Activated CD4-positive, alpha-beta T cell treated with anti-CD3 and anti-CD28 coated beads, Interleukin-2, amount 50 U/mL, for 1 hour (primary cell): ENCODE measurements at regions not wholly inside any gene's neighbourhood (a gene's known extent, or its start where the extent isn't known, plus 50 kb on each side); places are given as distances from the start of the nearest gene placed in this dataset.
"Not testable (repeated sequence)": the region's sequence is repeated elsewhere in the genome, so short reads cannot be mapped to it uniquely, and the experiment has no call there.

Source experiments
- DNase-seq: peaks from one replicate; pipeline ENCODE4 v3.0.0-alpha.2; 2020

- no peak for DNase-seq
These were observed 311.9 kb upstream of the ANKH start for GRCh38 chr5:15183520-15183919.

- DNase-seq, result no peak
These were observed 298.6 kb upstream of the ANKH start for GRCh38 chr5:15170173-15170572.

- DNase-seq, result no peak
These were observed 296.8 kb upstream of the ANKH start for GRCh38 chr5:15168358-15168757.

GRCh38 chr5:15160091-15160490 is 288.5 kb upstream of the ANKH start:
- no peak for DNase-seq

GRCh38 chr5:15159606-15160005 is 288.0 kb upstream of the ANKH start:
- no peak for DNase-seq

- no peak for DNase-seq
These were observed 270.9 kb upstream of the ANKH start for GRCh38 chr5:15142458-15142857.

- no peak for DNase-seq
These were observed 265.8 kb upstream of the ANKH start for GRCh38 chr5:15137414-15137813.

- no peak for DNase-seq
These were observed 264.1 kb upstream of the ANKH start for GRCh38 chr5:15135661-15136060.

- no peak for DNase-seq
These were observed 261.9 kb upstream of the ANKH start for GRCh38 chr5:15133456-15133965.

GRCh38 chr5:15132816-15133405 is 261.3 kb upstream of the ANKH start:
- no peak for DNase-seq

GRCh38 chr5:15131909-15132308 is 260.3 kb upstream of the ANKH start:
- no peak for DNase-seq

GRCh38 chr5:15124871-15125568 is 253.4 kb upstream of the ANKH start:
- DNase-seq, result no peak

GRCh38 chr5:15124461-15124860 is 252.9 kb upstream of the ANKH start:
- no peak for DNase-seq

GRCh38 chr5:15117688-15118087 is 246.1 kb upstream of the ANKH start:
- no peak for DNase-seq

- no peak for DNase-seq
These were observed 245.4 kb upstream of the ANKH start for GRCh38 chr5:15116996-15117395.

GRCh38 chr5:15106530-15107283 is 235.1 kb upstream of the ANKH start:
- no peak for DNase-seq

- peak; percentile 11 for DNase-seq
These were observed 234.3 kb upstream of the ANKH start for GRCh38 chr5:15105799-15106393.

- DNase-seq, result no peak
These were observed 232.3 kb upstream of the ANKH start for GRCh38 chr5:15103864-15104263.

- DNase-seq, result no peak
These were observed 231.6 kb upstream of the ANKH start for GRCh38 chr5:15103130-15103529.

GRCh38 chr5:15097552-15097951 is 226.0 kb upstream of the ANKH start:
- no peak for DNase-seq

GRCh38 chr5:15096686-15097085 is 225.1 kb upstream of the ANKH start:
- DNase-seq, result not testable (repeated sequence)

- no peak for DNase-seq
These were observed 221.2 kb upstream of the ANKH start for GRCh38 chr5:15092801-15093200.

- DNase-seq, result no peak
These were observed 214.1 kb upstream of the ANKH start for GRCh38 chr5:15085671-15086070.

GRCh38 chr5:15082096-15082495 is 210.5 kb upstream of the ANKH start:
- no peak for DNase-seq
